Astrocyte (in vitro differentiated cells and primary cell): ENCODE measurements at regions not wholly inside any gene's neighbourhood (a gene's known extent, or its start where the extent isn't known, plus 50 kb on each side); places are given as distances from the start of the nearest gene placed in this dataset.

Source experiments
- CTCF ChIP-seq: IDR thresholded peaks from 2 replicates; pipeline ENCODE4 v1.5.1; 2011; ENCODE audit warnings: low read depth, mild to moderate bottlenecking, inconsistent platforms, low read length, moderate library complexity; ENCODE audit not compliant: insufficient read depth
- EZH2 ChIP-seq: IDR thresholded peaks from 2 replicates; pipeline ENCODE4 v1.6.1; 2012; ENCODE audit warnings: mild to moderate bottlenecking, low read length, inconsistent platforms; ENCODE audit not compliant: insufficient read depth

DNA sequence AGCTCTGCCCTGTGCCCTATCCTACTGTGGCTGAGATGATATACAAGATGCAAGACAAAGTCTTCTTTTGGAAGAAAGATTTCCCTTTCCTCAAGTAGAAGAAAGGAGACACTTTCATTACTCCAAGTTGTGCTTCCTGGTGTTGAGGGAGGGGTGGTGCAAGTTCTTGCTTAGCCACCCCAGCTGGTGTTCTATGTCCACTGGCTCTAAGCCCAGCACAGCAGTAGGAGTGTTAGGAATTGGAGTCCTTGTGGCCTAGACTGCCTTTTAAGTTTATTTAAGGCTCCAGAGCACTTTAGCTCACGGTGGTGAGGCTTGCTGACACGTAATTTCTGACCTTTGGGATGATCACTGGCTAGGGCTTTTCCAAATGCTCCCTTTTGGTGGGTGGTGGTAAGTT lies 109.7 kb downstream of the KIF2B start:
- TF ChIP-seq CTCF: no peak
- no peak for TF ChIP-seq EZH2
